DND-41 (cell line): ENCODE measurements at regions not wholly inside any gene's neighbourhood (a gene's known extent, or its start where the extent isn't known, plus 50 kb on each side); places are given as distances from the start of the nearest gene placed in this dataset.

Experiments used
- ATAC-seq: fragments of 200-7000 bp; cut with Tn5 transposase; 3 replicates; pipeline ENCODE4 v1.9.1; 2021; ENCODE audit warnings: low read depth; ENCODE audit not compliant: insufficient read depth
- DNase-seq: peaks from one replicate; pipeline ENCODE4 v3.0.0-alpha.2; 2020
- H2AFZ ChIP-seq: 2 replicates; pipeline ENCODE4 v1.6.0; 2012; ENCODE audit warnings: low read depth, low read length
- H3K27ac ChIP-seq: 2 replicates; pipeline ENCODE4 v1.5.1; 2012; ENCODE audit warnings: low read length, inconsistent platforms
- H3K27me3 ChIP-seq: fragments of 200-600 bp; sonication (generic); 2 replicates; pipeline ENCODE4 v1.6.0; 2012; ENCODE audit warnings: low read length, mild to moderate bottlenecking, inconsistent platforms; ENCODE audit not compliant: insufficient read depth, poor library complexity
- H3K36me3 ChIP-seq: 2 replicates; pipeline ENCODE4 v1.5.1; 2012; ENCODE audit warnings: low read length, inconsistent platforms; ENCODE audit not compliant: insufficient read depth
- H3K4me1 ChIP-seq: 2 replicates; pipeline ENCODE4 v1.5.1; 2012; ENCODE audit warnings: mild to moderate bottlenecking, low read length; ENCODE audit not compliant: insufficient read depth
- H3K4me2 ChIP-seq: 2 replicates; pipeline ENCODE4 v1.6.0; 2012; ENCODE audit warnings: mild to moderate bottlenecking, moderate library complexity, low read length, inconsistent platforms; ENCODE audit not compliant: insufficient read depth
- H3K4me3 ChIP-seq, 2 experiments: fragments of 200-600 bp in 1 of 2; shearing (Covaris generic) in 1 of 2; 2 replicates each; pipeline ENCODE4 v1.5.1; 2012 to 2016; ENCODE audit warnings: inconsistent platforms in 2 of 2, low read length in 2 of 2, mild to moderate bottlenecking in 2 of 2, low read depth in 1 of 2, moderate library complexity in 1 of 2
- H3K79me2 ChIP-seq: 2 replicates; pipeline ENCODE4 v1.6.0; 2012; ENCODE audit warnings: low read length, inconsistent platforms; ENCODE audit not compliant: insufficient read depth
- H3K9ac ChIP-seq: 2 replicates; pipeline ENCODE4 v1.6.0; 2012; ENCODE audit warnings: low read depth, mild to moderate bottlenecking, inconsistent platforms, low read length, moderate library complexity
- H3K9me3 ChIP-seq: 2 replicates; pipeline ENCODE4 v1.5.1; 2012; ENCODE audit warnings: low read length, moderate library complexity, mild to moderate bottlenecking, inconsistent platforms; ENCODE audit not compliant: insufficient read depth, severe bottlenecking
- H4K20me1 ChIP-seq: 2 replicates; pipeline ENCODE4 v1.6.0; 2012; ENCODE audit warnings: low read length; ENCODE audit not compliant: insufficient read depth
- CTCF ChIP-seq: IDR thresholded peaks from 2 replicates; pipeline ENCODE4 v1.5.1; 2012; ENCODE audit warnings: borderline replicate concordance, low read length, moderate library complexity, mild to moderate bottlenecking; ENCODE audit not compliant: poor library complexity, severe bottlenecking; ENCODE audit errors: extremely low read depth
- EZH2 ChIP-seq: IDR thresholded peaks from 3 replicates; pipeline ENCODE4 v1.6.1; 2012; ENCODE audit warnings: borderline replicate concordance, low read depth, mild to moderate bottlenecking, moderate library complexity, low read length, inconsistent platforms; ENCODE audit not compliant: severe bottlenecking

- no peak overlapping the region for H2AFZ ChIP-seq
- no peaks in the 10 kb centered on the region for H4K20me1 ChIP-seq
- H3K4me3 ChIP-seq, result no peak overlapping the region
- DNase-seq (no peak), ATAC-seq (no peak)
- TF ChIP-seq CTCF (no peak), EZH2 (no peak)
- no peak overlapping the region for H3K9ac ChIP-seq
- H3K27ac ChIP-seq, result no peak overlapping the region
- no peak overlapping the region for H3K4me2 ChIP-seq
- no peaks in the 10 kb centered on the region for H3K9me3 ChIP-seq
- H3K79me2 ChIP-seq, result no peaks in the 10 kb centered on the region
- H3K36me3 ChIP-seq, result no peaks in the 10 kb centered on the region
- H3K4me1 ChIP-seq, result peaks cover 4% of the 10 kb centered on the region; the same call in 1 of the 2 replicates
- no peaks in the 10 kb centered on the region for H3K27me3 ChIP-seq
Measured at GRCh38 chr10:78357141-78358063, 323.7 kb downstream of the RPS24 start.

GRCh38 chr10:78358351-78358750 lies 324.7 kb downstream of the RPS24 start:
- TF ChIP-seq CTCF, result no peak
- no peak for TF ChIP-seq EZH2
- Histone ChIP-seq H3K27ac (no peak overlapping the region), H3K79me2 (no peaks in the 10 kb centered on the region), H3K4me2 (no peak overlapping the region), H3K36me3 (no peaks in the 10 kb centered on the region), H3K9ac (no peak overlapping the region), H3K4me1 (peaks cover 6% of the 10 kb centered on the region; the same call in 1 of the 2 replicates), H2AFZ (no peak overlapping the region), H4K20me1 (no peaks in the 10 kb centered on the region), H3K27me3 (no peaks in the 10 kb centered on the region), H3K4me3 (no peak overlapping the region), H3K9me3 (no peaks in the 10 kb centered on the region)
- DNase-seq, result no peak
- ATAC-seq, result no peak

- Histone ChIP-seq H3K4me3 (no peak overlapping the region), H3K27me3 (no peaks in the 10 kb centered on the region), H3K4me1 (peaks cover 6% of the 10 kb centered on the region; the same call in 1 of the 2 replicates), H3K9ac (no peak overlapping the region), H3K36me3 (no peaks in the 10 kb centered on the region), H3K9me3 (no peaks in the 10 kb centered on the region), H3K27ac (no peak overlapping the region), H3K79me2 (no peaks in the 10 kb centered on the region), H2AFZ (no peak overlapping the region), H3K4me2 (no peak overlapping the region), H4K20me1 (no peaks in the 10 kb centered on the region)
- no peak for DNase-seq
- no peak for ATAC-seq
- no peak for TF ChIP-seq EZH2
- no peak for TF ChIP-seq CTCF
Measured at GRCh38 chr10:78358982-78359381, 325.3 kb downstream of the RPS24 start.
